IMR-90 (cell line): ENCODE measurements at regions not wholly inside any gene's neighbourhood (a gene's known extent, or its start where the extent isn't known, plus 50 kb on each side); places are given as distances from the start of the nearest gene placed in this dataset.

ENCODE experiments used
- ATAC-seq: fragments of 200-7000 bp; cut with Tn5 transposase; 2 replicates; pipeline ENCODE4 v1.9.1; 2020; ENCODE audit warnings: low read depth, mild to moderate bottlenecking, moderate library complexity
- BruUV-seq: library from RNA; stranded (reverse); fragments of 400-500 nt; replicated peaks from 2 replicates; lab custom pipeline; 2021; lab: Mats Ljungman, UMichigan
- CTCF ChIA-PET: fragments of 300-600 bp; formaldehyde crosslinking; extraction: SDS; loops from one replicate; lab custom pipeline; 2021; ENCODE audit warnings: antibody characterized with exemption; lab: Yijun Ruan, JAX
- POLR2A ChIA-PET: fragments of 300-600 bp; sonication (Branson Sonifier 250); formaldehyde crosslinking; loops from one replicate; lab custom pipeline; 2022; ENCODE audit warnings: antibody characterized with exemption; ENCODE audit not compliant: unreplicated experiment; lab: Charles Lee
- DNase-seq: peaks from one replicate; pipeline ENCODE4 v3.0.0; 2013
- H2AFZ ChIP-seq: replicated peaks from 2 replicates; pipeline ENCODE3; 2013; ENCODE audit warnings: low read length, mild to moderate bottlenecking; ENCODE audit not compliant: poor library complexity
- H2AK5ac ChIP-seq: 2 replicates; pipeline ENCODE4 v1.6.1; 2013; ENCODE audit warnings: low read depth, low read length, inconsistent platforms
- H2AK9ac ChIP-seq: replicated peaks from 2 replicates; pipeline ENCODE3; 2013; ENCODE audit warnings: mild to moderate bottlenecking, low read depth, low read length, moderate library complexity; ENCODE audit not compliant: poor library complexity
- H2BK120ac ChIP-seq: 2 replicates; pipeline ENCODE4 v1.6.1; 2013; ENCODE audit warnings: low read depth, low read length, inconsistent platforms
- H2BK15ac ChIP-seq: 3 replicates; pipeline ENCODE4 v1.6.1; 2013; ENCODE audit warnings: low read depth, low read length, inconsistent platforms
- H2BK20ac ChIP-seq: 2 replicates; pipeline ENCODE4 v1.6.1; 2013; ENCODE audit warnings: low read depth, mild to moderate bottlenecking, inconsistent platforms, low read length, moderate library complexity
- H2BK5ac ChIP-seq: 2 replicates; pipeline ENCODE4 v1.6.1; 2013; ENCODE audit warnings: mild to moderate bottlenecking, low read depth, low read length, inconsistent platforms; ENCODE audit not compliant: poor library complexity, severe bottlenecking
- H3K14ac ChIP-seq: replicated peaks from 2 replicates; pipeline ENCODE4 v1.6.1; 2013; ENCODE audit warnings: low read depth, low read length, inconsistent platforms
- H3K18ac ChIP-seq: 2 replicates; pipeline ENCODE4 v1.6.1; 2013; ENCODE audit warnings: low read depth, low read length, control low read depth
- H3K23ac ChIP-seq: 2 replicates; pipeline ENCODE4 v1.6.1; 2013; ENCODE audit warnings: low read depth, low read length, inconsistent platforms
- H3K27ac ChIP-seq: 2 replicates; pipeline ENCODE4 v1.5.1; 2013; ENCODE audit warnings: mild to moderate bottlenecking, control low read depth, low read length; ENCODE audit not compliant: insufficient read depth
- H3K27me3 ChIP-seq: 2 replicates; pipeline ENCODE4 v1.6.1; 2013; ENCODE audit warnings: low read length; ENCODE audit not compliant: control insufficient read depth, insufficient read depth
- H3K36me3 ChIP-seq: 2 replicates; pipeline ENCODE4 v1.6.1; 2013; ENCODE audit warnings: low read length, mixed read lengths; ENCODE audit not compliant: control insufficient read depth, insufficient read depth
- H3K4ac ChIP-seq: 2 replicates; pipeline ENCODE4 v1.6.1; 2013; ENCODE audit warnings: low read depth, low read length, inconsistent platforms
- H3K4me1 ChIP-seq: 2 replicates; pipeline ENCODE4 v1.6.1; 2013; ENCODE audit warnings: low read length, mixed read lengths; ENCODE audit not compliant: control insufficient read depth, insufficient read depth
- H3K4me2 ChIP-seq: 2 replicates; pipeline ENCODE4 v1.6.1; 2013; ENCODE audit warnings: low read depth, mild to moderate bottlenecking, control low read depth, low read length, moderate library complexity
- H3K4me3 ChIP-seq: 2 replicates; pipeline ENCODE4 v1.5.1; 2013; ENCODE audit warnings: low read depth, mild to moderate bottlenecking, control low read depth, low read length, moderate library complexity; ENCODE audit not compliant: insufficient read depth
- H3K56ac ChIP-seq: 2 replicates; pipeline ENCODE4 v1.6.1; 2013; ENCODE audit warnings: low read length, inconsistent platforms; ENCODE audit not compliant: insufficient read depth; ENCODE audit errors: extremely low read depth
- H3K79me1 ChIP-seq, 2 experiments: 2 replicates each; pipeline ENCODE4 v1.6.1; 2013; ENCODE audit warnings: low read length in 2 of 2, inconsistent platforms in 1 of 2, low read depth in 1 of 2
- H3K9ac ChIP-seq: 2 replicates; pipeline ENCODE4 v1.6.1; 2013; ENCODE audit warnings: low read depth, low read length, control low read depth
- H3K9me1 ChIP-seq: 2 replicates; pipeline ENCODE4 v1.6.1; 2013; ENCODE audit warnings: low read length, inconsistent platforms; ENCODE audit not compliant: insufficient read depth
- H3K9me3 ChIP-seq: 2 replicates; pipeline ENCODE4 v1.6.1; 2013; ENCODE audit warnings: low read length; ENCODE audit not compliant: control insufficient read depth, insufficient read depth
- H4K20me1 ChIP-seq: 2 replicates; pipeline ENCODE4 v1.6.1; 2013; ENCODE audit warnings: low read length, inconsistent platforms; ENCODE audit not compliant: insufficient read depth
- H4K5ac ChIP-seq: 2 replicates; pipeline ENCODE4 v1.6.1; 2013; ENCODE audit warnings: mild to moderate bottlenecking, low read depth, low read length, control low read depth
- H4K8ac ChIP-seq, 2 experiments: 2 replicates each; pipeline ENCODE4 v1.6.1; 2013; ENCODE audit warnings: low read depth in 2 of 2, low read length in 2 of 2, control low read depth in 1 of 2, inconsistent platforms in 1 of 2
- H4K91ac ChIP-seq: 2 replicates; pipeline ENCODE4 v1.6.1; 2013; ENCODE audit warnings: low read depth, low read length, inconsistent platforms; ENCODE audit not compliant: insufficient read depth
- CEBPB ChIP-seq: IDR thresholded peaks from 2 replicates; pipeline ENCODE4 v1.6.1; 2012; ENCODE audit warnings: low read depth, low read length, improper control_type of control experiment
- CHD1 ChIP-seq: IDR thresholded peaks from 2 replicates; pipeline ENCODE4 v1.6.1; 2012; ENCODE audit warnings: low read depth, low read length, improper control_type of control experiment
- MAZ ChIP-seq: IDR thresholded peaks from 2 replicates; pipeline ENCODE4 v1.6.1; 2012; ENCODE audit warnings: low read depth, mild to moderate bottlenecking, low read length, improper control_type of control experiment, moderate library complexity, borderline replicate concordance
- RAD21 ChIP-seq: IDR thresholded peaks from 2 replicates; pipeline ENCODE4 v1.6.1; 2012; ENCODE audit warnings: low read length, improper control_type of control experiment
- RCOR1 ChIP-seq: IDR thresholded peaks from 2 replicates; pipeline ENCODE4 v1.6.1; 2012; ENCODE audit warnings: mild to moderate bottlenecking, low read length, improper control_type of control experiment; ENCODE audit not compliant: insufficient replicate concordance
- SMC3 ChIP-seq: fragments of 150-350 bp; IDR thresholded peaks from 2 replicates; pipeline ENCODE4 v1.6.1; 2016; ENCODE audit warnings: low read depth, mild to moderate bottlenecking, antibody characterized with exemption, low read length, moderate library complexity
- WGBS, 2 experiments: methylation state at CpG; one replicate each; pipeline versions ENCODE4 v1.1.5 to v1.1.7; 2013; ENCODE audit warnings: missing lambda C conversion rate in 2 of 2; ENCODE audit not compliant: insufficient read length in 1 of 2; ENCODE audit errors: extremely low coverage in 2 of 2; 5-methylcytosine and 5-hydroxymethylcytosine counted together
- dilution Hi-C: fragments of 300-500 bp; cut with HindIII; formaldehyde crosslinking; loops from one replicate; pipeline ENCODE4 v1.14.3; 2018; ENCODE audit warnings: low sequenced_read_pairs; ENCODE audit not compliant: unreplicated experiment
- in situ Hi-C: fragments of 300-500 bp; cut with MboI; formaldehyde crosslinking; loops from 3 replicates; pipeline ENCODE4 v1.14.3; 2019; ENCODE audit warnings: low sequenced_read_pairs, inconsistent platforms, mixed read lengths
- intact Hi-C: fragments of 100-400 bp; cut with micrococcal nuclease; formaldehyde crosslinking; loops from 2 replicates; pipeline ENCODE4 v1.10.0; 2022
- TF ChIP-seq, protein P1 (sequence below): conservative IDR thresholded peaks from 2 replicates; pipeline ENCODE4 v1.5.1; 2012; ENCODE audit warnings: mild to moderate bottlenecking, low read depth, low read length, improper control_type of control experiment

GRCh38 chr1:47569681-47570470 lies 132.0 kb downstream of the FOXD2 start:
- POLR2A ChIA-PET, result no interaction called here
- Histone ChIP-seq H3K79me1 (no peaks in the 10 kb centered on the region), H4K5ac (no peak overlapping the region), H3K56ac (no peak overlapping the region), H3K14ac (no peak overlapping the region), H2AK5ac (no peak overlapping the region), H4K8ac (no peak overlapping the region), H3K4me1 (no peaks in the 10 kb centered on the region), H2BK120ac (no peak overlapping the region), H3K9me3 (no peaks in the 10 kb centered on the region), H3K4ac (no peak overlapping the region), H3K4me3 (no peak overlapping the region), H3K36me3 (no peaks in the 10 kb centered on the region), H4K20me1 (no peaks in the 10 kb centered on the region), H2BK20ac (no peak overlapping the region), H2AFZ (no peak overlapping the region), H3K4me2 (no peak overlapping the region), H3K9me1 (no peaks in the 10 kb centered on the region), H3K23ac (no peak overlapping the region), H3K27me3 (no peaks in the 10 kb centered on the region; the same call in 1 of the 2 replicates), H2BK5ac (no peak overlapping the region), H3K27ac (no peak overlapping the region), H3K18ac (no peak overlapping the region), H4K91ac (no peak overlapping the region), H2AK9ac (peak overlapping the region; percentile 20), H2BK15ac (no peak overlapping the region), H3K9ac (no peak overlapping the region)
- in situ Hi-C loops, result no loop called here
- DNase-seq (peak; percentile 91), ATAC-seq (peak; percentile 97)
- CTCF ChIA-PET, result interaction anchor here (0.6 to 1.9 kb wide), 3 partner anchors 10 to 134 kb away, joined by 3 to 4 read pairs (median 4); no protein-coding TSS in a partner anchor
- intact Hi-C loops, result no loop called here
- no CpG with 5 or more reads among the region's 9 CpGs for WGBS, 2 experiments
- TF ChIP-seq MAZ (no peak), CHD1 (no peak), RAD21 (peak; percentile 41), CEBPB (no peak), RCOR1 (peak; percentile 74), SMC3 (0 out of 2 replicates have a peak, but pooled peaks have one; percentile 6)
- TF ChIP-seq, protein P1, sequence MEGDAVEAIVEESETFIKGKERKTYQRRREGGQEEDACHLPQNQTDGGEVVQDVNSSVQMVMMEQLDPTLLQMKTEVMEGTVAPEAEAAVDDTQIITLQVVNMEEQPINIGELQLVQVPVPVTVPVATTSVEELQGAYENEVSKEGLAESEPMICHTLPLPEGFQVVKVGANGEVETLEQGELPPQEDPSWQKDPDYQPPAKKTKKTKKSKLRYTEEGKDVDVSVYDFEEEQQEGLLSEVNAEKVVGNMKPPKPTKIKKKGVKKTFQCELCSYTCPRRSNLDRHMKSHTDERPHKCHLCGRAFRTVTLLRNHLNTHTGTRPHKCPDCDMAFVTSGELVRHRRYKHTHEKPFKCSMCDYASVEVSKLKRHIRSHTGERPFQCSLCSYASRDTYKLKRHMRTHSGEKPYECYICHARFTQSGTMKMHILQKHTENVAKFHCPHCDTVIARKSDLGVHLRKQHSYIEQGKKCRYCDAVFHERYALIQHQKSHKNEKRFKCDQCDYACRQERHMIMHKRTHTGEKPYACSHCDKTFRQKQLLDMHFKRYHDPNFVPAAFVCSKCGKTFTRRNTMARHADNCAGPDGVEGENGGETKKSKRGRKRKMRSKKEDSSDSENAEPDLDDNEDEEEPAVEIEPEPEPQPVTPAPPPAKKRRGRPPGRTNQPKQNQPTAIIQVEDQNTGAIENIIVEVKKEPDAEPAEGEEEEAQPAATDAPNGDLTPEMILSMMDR, result peak; percentile 76
- dilution Hi-C loops, result no loop called here
- BruUV-seq, result no TSS peak
